Panc1 (cell line): ENCODE measurements at regions not wholly inside any gene's neighbourhood (a gene's known extent, or its start where the extent isn't known, plus 50 kb on each side); places are given as distances from the start of the nearest gene placed in this dataset.

ENCODE experiments used
- TCF7L2 ChIP-seq: IDR thresholded peaks from 2 replicates; pipeline ENCODE4 v1.6.1; 2011; ENCODE audit warnings: mild to moderate bottlenecking, low read depth, low read length, inconsistent platforms
- TF ChIP-seq, protein P1 (sequence below): fragments of 450-650 bp; IDR thresholded peaks from 2 replicates; pipeline ENCODE4 v1.5.1; 2017; ENCODE audit warnings: mild to moderate bottlenecking

DNA sequence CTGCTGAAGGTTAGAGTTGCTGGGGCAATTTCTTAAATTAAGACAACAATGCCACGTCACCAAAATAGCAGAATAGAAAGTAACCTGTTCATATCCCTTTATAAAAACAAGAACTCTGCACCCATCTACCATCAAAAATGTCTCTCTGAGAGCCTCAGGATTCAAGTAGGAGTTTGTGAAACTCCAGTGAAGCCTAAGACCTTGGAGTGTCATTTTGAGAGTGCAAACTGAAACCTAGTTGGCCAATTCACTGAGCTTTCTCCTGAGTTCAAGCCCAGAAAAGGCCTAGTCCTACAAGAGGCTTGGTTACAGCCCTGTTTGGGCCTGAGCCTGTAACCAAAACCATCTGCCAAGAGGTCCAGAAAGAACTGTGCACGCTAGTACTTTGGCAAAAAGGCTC is 335.1 kb downstream of the EFHB start:
- no peak for TF ChIP-seq TCF7L2
- TF ChIP-seq, protein P1, sequence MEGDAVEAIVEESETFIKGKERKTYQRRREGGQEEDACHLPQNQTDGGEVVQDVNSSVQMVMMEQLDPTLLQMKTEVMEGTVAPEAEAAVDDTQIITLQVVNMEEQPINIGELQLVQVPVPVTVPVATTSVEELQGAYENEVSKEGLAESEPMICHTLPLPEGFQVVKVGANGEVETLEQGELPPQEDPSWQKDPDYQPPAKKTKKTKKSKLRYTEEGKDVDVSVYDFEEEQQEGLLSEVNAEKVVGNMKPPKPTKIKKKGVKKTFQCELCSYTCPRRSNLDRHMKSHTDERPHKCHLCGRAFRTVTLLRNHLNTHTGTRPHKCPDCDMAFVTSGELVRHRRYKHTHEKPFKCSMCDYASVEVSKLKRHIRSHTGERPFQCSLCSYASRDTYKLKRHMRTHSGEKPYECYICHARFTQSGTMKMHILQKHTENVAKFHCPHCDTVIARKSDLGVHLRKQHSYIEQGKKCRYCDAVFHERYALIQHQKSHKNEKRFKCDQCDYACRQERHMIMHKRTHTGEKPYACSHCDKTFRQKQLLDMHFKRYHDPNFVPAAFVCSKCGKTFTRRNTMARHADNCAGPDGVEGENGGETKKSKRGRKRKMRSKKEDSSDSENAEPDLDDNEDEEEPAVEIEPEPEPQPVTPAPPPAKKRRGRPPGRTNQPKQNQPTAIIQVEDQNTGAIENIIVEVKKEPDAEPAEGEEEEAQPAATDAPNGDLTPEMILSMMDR = no peak
